Suppressor macrophage (primary cell): ENCODE measurements at regions not wholly inside any gene's neighbourhood (a gene's known extent, or its start where the extent isn't known, plus 50 kb on each side); places are given as distances from the start of the nearest gene placed in this dataset.
"Not testable (repeated sequence)": the region's sequence is repeated elsewhere in the genome, so short reads cannot be mapped to it uniquely, and the experiment has no call there.

Experiments
- DNase-seq, 4 experiments: peaks; one replicate each; pipeline ENCODE4 v3.0.0-alpha.2; 2020 to 2022

GRCh38 chr11:38130514-38130913, 1532.5 kb upstream of the RAG2 start:
- no peak for DNase-seq

GRCh38 chr11:38123673-38124072, 1525.6 kb upstream of the RAG2 start:
- no peak for DNase-seq

- not testable (repeated sequence) for DNase-seq
These were observed 1518.6 kb upstream of the RAG2 start for GRCh38 chr11:38116616-38117015.

- DNase-seq: not testable (repeated sequence)
These were observed 1517.3 kb upstream of the RAG2 start for GRCh38 chr11:38115381-38115780.

- no peak for DNase-seq
These were observed 1502.9 kb upstream of the RAG2 start for GRCh38 chr11:38100836-38101462.

- no peak for DNase-seq
These were observed 1497.2 kb upstream of the RAG2 start for GRCh38 chr11:38095268-38095667.

GRCh38 chr11:38089726-38090125, 1491.7 kb upstream of the RAG2 start:
- no peak for DNase-seq

GRCh38 chr11:38060920-38061319, 1462.9 kb upstream of the RAG2 start:
- DNase-seq: no peak

DNA sequence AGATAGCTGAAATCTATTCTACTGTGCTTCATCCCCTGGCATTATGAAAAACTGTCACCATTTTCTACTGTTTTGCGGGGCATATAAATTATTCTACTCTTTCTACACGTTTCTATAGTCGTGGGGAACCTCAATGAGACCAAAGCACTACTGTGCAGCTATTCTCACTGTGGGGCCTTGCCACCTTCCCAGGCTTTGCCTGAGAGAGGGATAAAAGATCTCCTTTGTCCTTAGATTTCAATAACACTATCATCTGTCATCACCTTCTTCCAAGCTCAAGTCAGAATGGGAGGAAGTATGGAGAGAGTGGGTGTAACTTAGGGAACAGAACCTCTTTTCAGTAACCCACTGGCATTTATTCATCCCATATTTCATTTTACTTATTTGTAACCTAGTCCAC, 1462.1 kb upstream of the RAG2 start:
- no peak for DNase-seq

DNA sequence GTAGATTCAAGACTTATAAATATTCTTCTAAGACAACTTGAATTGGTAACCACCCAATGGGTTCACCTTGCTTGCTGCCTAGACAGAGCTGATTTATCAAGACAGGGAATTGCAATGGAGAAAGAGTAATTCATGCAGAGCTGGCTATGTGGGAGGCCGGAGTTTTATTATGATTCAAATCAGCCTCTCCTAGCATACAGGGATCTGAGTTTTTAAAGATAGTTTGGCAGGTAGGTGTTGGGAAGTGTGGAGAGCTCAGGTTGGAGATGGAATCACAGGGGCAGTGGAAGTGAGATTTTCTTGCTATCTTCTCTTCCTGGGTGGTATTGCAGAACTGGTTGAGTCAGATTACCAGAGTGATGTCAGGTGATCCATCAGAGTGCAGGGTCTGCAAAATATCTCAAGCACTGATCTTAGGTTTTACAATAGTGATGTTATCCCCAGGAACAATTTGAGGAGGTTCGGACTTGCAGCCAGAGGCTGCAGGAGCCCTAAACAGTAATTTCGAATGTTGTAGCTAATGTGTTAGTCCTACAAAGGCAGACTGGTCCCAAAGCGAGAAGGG, 1448.6 kb upstream of the RAG2 start:
- no peak for DNase-seq

GRCh38 chr11:38043060-38043459, 1445.0 kb upstream of the RAG2 start:
- no peak for DNase-seq

GRCh38 chr11:38038777-38039176, 1440.7 kb upstream of the RAG2 start:
- DNase-seq: no peak

DNA sequence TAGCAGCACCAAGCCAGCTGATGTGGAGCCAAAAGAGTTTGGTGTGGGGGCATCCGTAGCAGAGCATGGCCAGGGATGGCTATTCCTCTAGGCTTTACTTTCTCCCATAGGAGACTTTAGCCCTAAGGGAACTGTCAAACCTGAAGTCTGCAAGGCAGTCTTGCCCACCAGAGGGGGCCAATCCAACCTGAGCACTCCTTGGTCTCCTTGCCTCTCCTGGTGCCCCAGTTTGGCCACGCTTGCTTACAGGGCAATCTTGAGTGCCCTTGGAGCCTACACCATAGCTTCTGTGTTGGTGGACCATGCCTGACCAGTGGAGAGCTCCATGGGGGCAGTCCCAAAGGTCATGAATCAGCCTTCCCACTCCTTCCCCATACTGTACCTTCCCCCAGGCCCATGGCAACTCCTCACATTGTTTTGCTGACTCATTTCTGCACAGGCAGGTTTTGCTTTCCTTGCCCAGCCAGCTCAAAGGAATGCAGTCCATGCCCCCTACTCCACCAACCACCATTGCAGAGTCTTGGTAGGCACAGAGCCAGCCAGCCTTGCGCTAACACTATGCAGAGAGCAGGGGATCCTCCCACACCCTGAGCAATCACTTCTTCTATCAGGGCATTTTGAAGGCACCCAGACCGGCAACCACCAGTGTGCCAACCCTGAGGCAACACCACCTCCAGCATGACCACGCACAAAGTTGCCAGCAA, 1421.2 kb upstream of the RAG2 start:
- no peak for DNase-seq

DNA sequence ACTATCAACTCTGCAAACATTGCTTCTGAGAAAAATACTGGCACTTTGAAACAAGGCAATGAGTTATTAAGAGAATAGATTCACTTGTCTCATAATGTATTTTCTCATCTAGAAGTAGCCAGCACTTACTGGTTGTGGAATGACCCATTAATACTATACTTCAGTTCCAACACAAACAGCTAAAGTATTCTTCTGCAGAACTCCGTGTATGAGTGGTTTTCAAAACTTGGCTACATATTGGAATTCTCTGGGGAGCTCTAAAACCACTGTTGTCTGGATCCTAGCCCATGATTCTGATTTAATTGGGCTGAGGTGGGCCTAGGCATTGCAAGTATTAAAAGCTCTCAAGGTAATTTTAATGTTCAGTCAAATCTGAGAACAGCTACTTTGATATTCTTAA, 1416.4 kb upstream of the RAG2 start:
- DNase-seq: no peak

- no peak for DNase-seq
These were observed 1415.1 kb upstream of the RAG2 start for GRCh38 chr11:38013157-38013556.

DNA sequence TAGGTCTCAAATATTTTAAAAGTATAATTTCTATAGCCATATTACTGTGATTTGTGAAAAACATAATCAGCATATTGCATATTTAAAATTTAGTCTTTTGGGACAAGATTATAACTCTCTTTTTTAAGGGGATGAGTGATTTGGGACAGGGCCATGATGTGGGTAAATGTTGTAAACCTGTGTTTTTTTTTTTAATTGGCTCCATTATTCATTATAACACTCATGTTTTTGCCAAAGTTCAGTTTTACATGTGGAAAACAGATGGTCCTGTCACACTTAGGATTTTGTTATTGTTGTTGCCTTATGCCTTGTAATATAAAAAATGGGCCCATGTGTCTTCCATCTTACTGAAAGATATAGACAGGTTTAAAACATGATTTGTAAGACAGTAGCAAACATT, 1413.5 kb upstream of the RAG2 start:
- no peak for DNase-seq

DNA sequence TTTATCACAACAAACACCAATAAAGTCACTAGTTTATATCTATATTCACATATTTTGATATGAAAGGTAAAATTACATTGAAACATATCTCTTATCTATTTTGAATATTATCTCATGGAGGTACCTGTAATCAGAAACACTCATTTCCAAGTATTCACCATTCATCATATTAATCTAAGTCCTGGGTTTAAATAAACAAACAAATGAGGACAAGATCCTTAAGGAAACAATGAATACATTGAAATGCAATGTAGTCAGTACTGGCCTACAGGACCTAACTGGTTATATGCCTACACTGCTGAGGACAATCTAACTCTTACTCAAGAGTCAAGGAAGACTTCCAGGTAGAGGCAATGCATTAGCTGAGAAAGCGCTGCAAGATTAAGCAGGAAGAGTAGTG, 1411.9 kb upstream of the RAG2 start:
- DNase-seq: no peak

DNA sequence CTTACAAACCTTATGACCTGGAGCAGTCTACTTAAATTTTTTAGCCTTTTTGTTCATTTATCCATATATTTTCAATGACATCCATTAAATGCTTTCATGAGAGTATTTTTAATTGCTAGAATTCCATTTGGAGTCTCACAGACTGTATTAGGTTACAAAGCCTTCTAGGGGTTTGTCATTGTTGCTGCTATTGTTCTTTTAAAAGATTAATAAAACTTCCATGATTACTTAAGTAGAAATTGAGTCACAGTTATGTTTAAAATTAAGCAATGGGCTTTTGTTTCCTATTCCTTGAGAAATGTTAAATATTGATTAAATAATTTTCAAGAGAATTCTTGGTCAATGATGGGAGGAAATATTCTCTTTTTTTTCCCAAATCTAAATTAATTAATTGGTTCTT, 1408.4 kb upstream of the RAG2 start:
- no peak for DNase-seq

- DNase-seq: no peak
These were observed 1407.6 kb upstream of the RAG2 start for GRCh38 chr11:38005597-38005996.

- no peak for DNase-seq
These were observed 1401.1 kb upstream of the RAG2 start for GRCh38 chr11:37999171-37999570.

GRCh38 chr11:37995886-37996285, 1397.8 kb upstream of the RAG2 start:
- no peak for DNase-seq

DNA sequence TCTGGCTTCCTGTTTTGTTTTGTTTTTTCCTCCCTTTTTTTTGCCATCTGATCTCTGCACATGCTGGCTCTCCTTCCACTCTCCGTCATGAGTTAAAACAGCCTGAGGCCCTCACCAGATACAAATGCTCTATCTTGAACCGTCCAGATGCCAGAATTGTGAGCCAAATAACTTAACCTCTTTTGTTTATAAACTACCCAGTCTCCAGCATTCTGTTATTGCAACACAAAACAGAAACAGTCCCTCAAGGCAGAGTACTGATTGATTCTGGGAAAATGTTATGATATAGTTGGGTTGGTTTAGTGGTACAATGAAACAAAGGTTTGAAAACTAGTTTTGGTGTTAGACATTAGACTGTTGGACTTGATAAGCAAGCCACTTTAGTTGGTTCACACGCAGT, 1390.0 kb upstream of the RAG2 start:
- DNase-seq: no peak

DNA sequence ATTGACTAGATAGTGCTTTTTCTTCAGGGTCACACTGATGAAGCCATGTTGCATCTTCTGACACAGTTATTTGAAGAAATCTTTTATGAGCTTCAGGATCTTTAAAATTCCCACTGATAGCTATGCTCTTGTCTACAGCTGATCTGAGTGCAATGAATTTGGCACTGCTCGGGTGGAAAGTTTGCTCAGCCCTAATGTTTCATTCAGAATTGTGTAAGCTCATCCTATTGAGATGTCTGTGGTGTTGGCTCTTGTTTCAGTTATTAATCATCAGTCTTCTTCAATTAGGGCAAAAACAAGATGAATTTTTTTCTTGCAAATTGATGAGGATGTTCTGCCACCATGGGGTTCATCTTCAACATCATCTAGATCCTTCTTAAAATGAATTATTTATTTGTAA, 1387.0 kb upstream of the RAG2 start:
- DNase-seq: no peak

GRCh38 chr11:37978647-37979046, 1380.6 kb upstream of the RAG2 start:
- DNase-seq: no peak
